ENCODE measurements at regions not wholly inside any gene's neighbourhood (a gene's known extent, or its start where the extent isn't known, plus 50 kb on each side); places are given as distances from the start of the nearest gene placed in this dataset.

GRCh38 chr13:67664502-67664901, 434.4 kb upstream of the PCDH9 start (continued):
- TF ChIP-seq REST (IDR thresholded peaks at IDR 0.05) (no peak), RXRA (IDR thresholded peaks at IDR 0.05) (no peak), EGR1 (IDR thresholded peaks at IDR 0.05; ENCODE audit: low read depth in 2 of 2) (no peak), JUND (IDR thresholded peaks at IDR 0.05) (no peak), HNF4G (IDR thresholded peaks at IDR 0.05) (no peak), YY1 (IDR thresholded peaks at IDR 0.05) (no peak)

GRCh38 chr13:67662997-67663396, 432.9 kb upstream of the PCDH9 start:
- no peaks in the 10 kb centered on the region for H3K36me3 ChIP-seq (ENCODE audit: control insufficient read depth in 4 of 4, insufficient read depth in 3 of 4, low read depth in 1 of 4, low read length in 3 of 4)
- no peak overlapping the region for H3K27ac ChIP-seq (ENCODE audit: low read depth in 1 of 2, low read length in 2 of 2)
- no peaks in the 10 kb centered on the region for H3K27me3 ChIP-seq (ENCODE audit: control insufficient read depth in 4 of 4, insufficient read depth in 4 of 4, low read length in 3 of 4)
- no peak for DNase-seq (ENCODE audit: low spot score)
- no peak overlapping the region for H3K9ac ChIP-seq (ENCODE audit: low read depth in 1 of 2, low read length in 2 of 2)
- 86% methylated on average over 3 of the region's 3 CpGs for WGBS
- H3K9me3 ChIP-seq (ENCODE audit: control insufficient read depth in 4 of 4, low read length in 3 of 4), result no peaks in the 10 kb centered on the region
- TF ChIP-seq EGR1 (IDR thresholded peaks at IDR 0.05; ENCODE audit: low read depth in 2 of 2), result no peak
- TF ChIP-seq TAF1 (conservative IDR thresholded peaks at IDR 0.05), result no peak
- TF ChIP-seq FOXA1 (IDR thresholded peaks at IDR 0.05), result no peak
- no peak for TF ChIP-seq ATF3 (IDR thresholded peaks at IDR 0.05)
- no peak for TF ChIP-seq CTCF (IDR thresholded peaks at IDR 0.05; ENCODE audit: low read depth, low read length, missing input control)
- H3K4me3 ChIP-seq (ENCODE audit: low read depth in 1 of 3, low read length in 3 of 3), result no peak overlapping the region
- H3K4me1 ChIP-seq (ENCODE audit: control insufficient read depth in 4 of 4, insufficient read depth in 4 of 4, low read length in 3 of 4), result no peaks in the 10 kb centered on the region

- WGBS, result 69% methylated on average over 3 of the region's 3 CpGs
These were observed 422.8 kb upstream of the PCDH9 start for GRCh38 chr13:67652887-67653286.

More at GRCh38 chr13:67652887-67653286, 422.8 kb upstream of the PCDH9 start:
- no peak overlapping the region for H3K9ac ChIP-seq (ENCODE audit: low read depth in 1 of 2, low read length in 2 of 2)
- no peaks in the 10 kb centered on the region for H3K27me3 ChIP-seq (ENCODE audit: control insufficient read depth in 4 of 4, insufficient read depth in 4 of 4, low read length in 3 of 4)
- no peak for DNase-seq (ENCODE audit: low spot score)
- no peaks in the 10 kb centered on the region for H3K36me3 ChIP-seq (ENCODE audit: control insufficient read depth in 4 of 4, insufficient read depth in 3 of 4, low read depth in 1 of 4, low read length in 3 of 4)
- H3K4me1 ChIP-seq (ENCODE audit: control insufficient read depth in 4 of 4, insufficient read depth in 4 of 4, low read length in 3 of 4), result no peaks in the 10 kb centered on the region
- H3K9me3 ChIP-seq (ENCODE audit: control insufficient read depth in 4 of 4, low read length in 3 of 4), result no peaks in the 10 kb centered on the region
- TF ChIP-seq FOXA2 (IDR thresholded peaks at IDR 0.05) (no peak), NR2F2 (IDR thresholded peaks at IDR 0.05) (no peak), CTCF (IDR thresholded peaks at IDR 0.05; ENCODE audit: low read depth, low read length, missing input control) (no peak), ZBTB33 (IDR thresholded peaks at IDR 0.05) (no peak), REST (IDR thresholded peaks at IDR 0.05) (no peak), MAX (IDR thresholded peaks at IDR 0.05) (no peak), GABPA (IDR thresholded peaks at IDR 0.05 in 1 of 2, conservative IDR thresholded peaks at IDR 0.05 in 1 of 2) (no peak), JUND (IDR thresholded peaks at IDR 0.05) (no peak), ATF3 (IDR thresholded peaks at IDR 0.05) (no peak)
- no peak overlapping the region for H3K27ac ChIP-seq (ENCODE audit: low read depth in 1 of 2, low read length in 2 of 2)
- H3K4me3 ChIP-seq (ENCODE audit: low read depth in 1 of 3, low read length in 3 of 3), result no peak overlapping the region
